Keratinocyte (primary cell): ENCODE measurements at regions not wholly inside any gene's neighbourhood (a gene's known extent, or its start where the extent isn't known, plus 50 kb on each side); places are given as distances from the start of the nearest gene placed in this dataset.

Experiments
- DNase-seq: peaks from one replicate; pipeline ENCODE4 v3.0.0-alpha.2; 2011; ENCODE audit warnings: low read depth, missing footprints, low spot score
- FAIRE-seq: peaks from 2 replicates; lab custom pipeline; 2011; peaks lifted over from hg19 to GRCh38; lab: Jason Lieb, UNC
- H2AFZ ChIP-seq: 2 replicates; pipeline ENCODE4 v1.6.0; 2012; ENCODE audit warnings: low read length, control low read depth, inconsistent platforms; ENCODE audit not compliant: control insufficient read depth
- H3K27ac ChIP-seq: 2 replicates; pipeline ENCODE4 v1.5.1; 2011; ENCODE audit warnings: low read length; ENCODE audit not compliant: control insufficient read depth, insufficient read depth
- H3K27me3 ChIP-seq: 3 replicates; pipeline ENCODE4 v1.6.0; 2011; ENCODE audit warnings: low read length; ENCODE audit not compliant: control insufficient read depth, insufficient read depth; ENCODE audit errors: extremely low read depth
- H3K36me3 ChIP-seq, 2 experiments: 2 replicates in 1 of 2; 3 replicates in 1 of 2; pipeline ENCODE4 v1.5.1; 2011; ENCODE audit warnings: low read length in 2 of 2, mild to moderate bottlenecking in 1 of 2; ENCODE audit not compliant: control insufficient read depth in 2 of 2, insufficient read depth in 2 of 2; ENCODE audit errors: extremely low read depth in 1 of 2
- H3K4me1 ChIP-seq: 3 replicates; pipeline ENCODE4 v1.5.1; 2011; ENCODE audit warnings: low read length; ENCODE audit not compliant: control insufficient read depth, insufficient read depth; ENCODE audit errors: extremely low read depth
- H3K4me2 ChIP-seq: 3 replicates; pipeline ENCODE4 v1.6.0; 2011; ENCODE audit warnings: low read depth, low read length; ENCODE audit not compliant: control insufficient read depth, insufficient read depth; ENCODE audit errors: extremely low read depth
- H3K4me3 ChIP-seq, 3 experiments: fragments of 200-600 bp in 1 of 3; sonication (generic) in 1 of 3; 2 replicates in 2 of 3; 3 replicates in 1 of 3; pipeline ENCODE4 v1.5.1; 2011 to 2016; ENCODE audit warnings: low read length in 3 of 3, mild to moderate bottlenecking in 3 of 3, control low read depth in 2 of 3, inconsistent platforms in 1 of 3, low read depth in 1 of 3, mixed read lengths in 1 of 3, mixed run types in 1 of 3, moderate library complexity in 1 of 3; ENCODE audit not compliant: control insufficient read depth in 2 of 3, insufficient read depth in 2 of 3; ENCODE audit errors: extremely low read depth in 1 of 3
- H3K79me2 ChIP-seq: 2 replicates; pipeline ENCODE4 v1.6.0; 2012; ENCODE audit warnings: low read length; ENCODE audit not compliant: control insufficient read depth, insufficient read depth
- H3K9ac ChIP-seq: 3 replicates; pipeline ENCODE4 v1.6.0; 2011; ENCODE audit warnings: low read length; ENCODE audit not compliant: control insufficient read depth, insufficient read depth; ENCODE audit errors: extremely low read depth
- H3K9me1 ChIP-seq: 3 replicates; pipeline ENCODE4 v1.6.0; 2011; ENCODE audit warnings: low read length; ENCODE audit not compliant: control insufficient read depth, insufficient read depth; ENCODE audit errors: extremely low read depth
- H3K9me3 ChIP-seq: 2 replicates; pipeline ENCODE4 v1.5.1; 2012; ENCODE audit warnings: low read depth, low read length; ENCODE audit not compliant: control insufficient read depth
- H4K20me1 ChIP-seq: 3 replicates; pipeline ENCODE4 v1.6.0; 2011; ENCODE audit warnings: low read length; ENCODE audit not compliant: control insufficient read depth, insufficient read depth; ENCODE audit errors: extremely low read depth
- CTCF ChIP-seq, 3 experiments: IDR thresholded peaks in 1 of 3; conservative IDR thresholded peaks in 1 of 3; optimal IDR thresholded peaks in 1 of 3; 2 replicates in 2 of 3; 3 replicates in 1 of 3; pipeline versions ENCODE3 to v1.5.1; 2011; ENCODE audit warnings: low read length in 3 of 3, mild to moderate bottlenecking in 3 of 3, moderate library complexity in 2 of 3, control low read depth in 1 of 3, inconsistent platforms in 1 of 3; ENCODE audit not compliant: insufficient read depth in 2 of 3; ENCODE audit errors: extremely low read depth in 1 of 3
- EZH2 ChIP-seq: IDR thresholded peaks from one replicate; pipeline ENCODE4 v1.6.1; 2012; ENCODE audit warnings: inconsistent platforms, mild to moderate bottlenecking, low read length, moderate library complexity
- dilution Hi-C: fragments of 300-500 bp; cut with MboI; formaldehyde crosslinking; loops from one replicate; pipeline ENCODE4 v1.7.0; 2020; ENCODE audit warnings: low sequenced_read_pairs; ENCODE audit not compliant: extremely low pct_ligation_motif_present

- Histone ChIP-seq H3K9me1 (no peaks in the 10 kb centered on the region), H3K27ac (no peak overlapping the region), H3K4me2 (no peak overlapping the region), H3K4me1 (no peaks in the 10 kb centered on the region), H3K4me3 (no peak overlapping the region), H4K20me1 (no peaks in the 10 kb centered on the region), H3K27me3 (no peaks in the 10 kb centered on the region), H3K9ac (no peak overlapping the region), H3K79me2 (no peaks in the 10 kb centered on the region), H2AFZ (no peak overlapping the region), H3K36me3 (no peaks in the 10 kb centered on the region), H3K9me3 (peaks cover 2% of the 10 kb centered on the region)
- dilution Hi-C loops: no loop called here
- no peak for DNase-seq
- TF ChIP-seq EZH2 (no peak), CTCF (optimal IDR thresholded peaks at IDR 0.05 in 1 of 3, IDR thresholded peaks at IDR 0.05 in 1 of 3, conservative IDR thresholded peaks at IDR 0.05 in 1 of 3; ENCODE audit: extremely low read depth in 1 of 3, insufficient read depth in 2 of 3, low read length in 3 of 3) (no peak)
- FAIRE-seq: no peak
Observed at GRCh38 chr3:118165413-118165812, 869.2 kb downstream of the IGSF11 start.

- Histone ChIP-seq H3K79me2 (no peaks in the 10 kb centered on the region), H3K4me3 (no peak overlapping the region), H3K9me1 (no peaks in the 10 kb centered on the region), H4K20me1 (no peaks in the 10 kb centered on the region), H3K27me3 (no peaks in the 10 kb centered on the region), H3K9ac (no peak overlapping the region), H3K4me2 (no peak overlapping the region), H3K9me3 (peaks cover 2% of the 10 kb centered on the region), H2AFZ (no peak overlapping the region), H3K27ac (no peak overlapping the region), H3K4me1 (no peaks in the 10 kb centered on the region), H3K36me3 (no peaks in the 10 kb centered on the region)
- dilution Hi-C loops: no loop called here
- FAIRE-seq: no peak
- DNase-seq: no peak
- no peak for TF ChIP-seq CTCF (optimal IDR thresholded peaks at IDR 0.05 in 1 of 3, IDR thresholded peaks at IDR 0.05 in 1 of 3, conservative IDR thresholded peaks at IDR 0.05 in 1 of 3; ENCODE audit: extremely low read depth in 1 of 3, insufficient read depth in 2 of 3, low read length in 3 of 3)
- TF ChIP-seq EZH2: no peak
Observed at GRCh38 chr3:118167571-118167970, 867.1 kb downstream of the IGSF11 start.
